ENCODE measurements at regions not wholly inside any gene's neighbourhood (a gene's known extent, or its start where the extent isn't known, plus 50 kb on each side); places are given as distances from the start of the nearest gene placed in this dataset.

DNA sequence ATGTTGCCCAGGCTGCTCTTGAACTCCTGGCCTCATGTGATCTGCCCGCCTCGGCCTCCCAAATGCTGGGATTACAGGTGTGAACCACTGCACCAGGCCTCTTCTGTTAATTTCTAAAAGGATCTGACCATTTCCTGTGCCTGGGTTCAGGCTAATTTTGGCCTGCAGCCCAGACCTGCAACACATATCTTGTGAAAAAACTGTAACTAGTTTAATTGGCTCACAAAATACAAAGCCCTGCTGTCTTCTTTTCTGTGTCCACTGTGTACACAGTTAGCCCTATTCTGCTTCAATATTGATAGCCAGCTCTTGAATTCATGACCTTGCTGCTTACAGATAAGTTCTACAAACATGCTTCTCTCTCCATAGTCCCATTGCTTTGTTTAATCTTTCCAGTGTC is 753.5 kb downstream of the PDHA2 start:
- Histone ChIP-seq H2AFZ (replicated peaks; ENCODE audit: low read length, poor library complexity) (no peak overlapping the region), H3K4me1 (ENCODE audit: control insufficient read depth, insufficient read depth, low read length) (no peaks in the 10 kb centered on the region), H3K79me1 (ENCODE audit: low read depth in 1 of 2, low read length in 2 of 2) (no peaks in the 10 kb centered on the region), H4K5ac (ENCODE audit: low read depth, low read length) (no peak overlapping the region), H3K4me3 (ENCODE audit: insufficient read depth, low read depth, low read length) (no peak overlapping the region), H2BK5ac (ENCODE audit: low read depth, low read length, poor library complexity, severe bottlenecking) (no peak overlapping the region), H3K9ac (ENCODE audit: low read depth, low read length) (no peak overlapping the region), H3K14ac (replicated peaks; ENCODE audit: low read depth, low read length) (no peak overlapping the region), H2BK15ac (ENCODE audit: low read depth, low read length) (no peak overlapping the region), H3K56ac (ENCODE audit: extremely low read depth, insufficient read depth, low read length) (no peak overlapping the region), H3K23ac (ENCODE audit: low read depth, low read length) (no peak overlapping the region), H3K9me3 (ENCODE audit: control insufficient read depth, insufficient read depth, low read length) (peaks cover 2% of the 10 kb centered on the region), H2BK120ac (ENCODE audit: low read depth, low read length) (no peak overlapping the region), H2AK5ac (ENCODE audit: low read depth, low read length) (no peak overlapping the region), H3K18ac (ENCODE audit: low read depth, low read length) (no peak overlapping the region), H3K4ac (ENCODE audit: low read depth, low read length) (no peak overlapping the region), H3K4me2 (ENCODE audit: low read depth, low read length) (no peak overlapping the region), H3K27me3 (ENCODE audit: control insufficient read depth, insufficient read depth, low read length) (no peaks in the 10 kb centered on the region), H3K9me1 (ENCODE audit: insufficient read depth, low read length) (no peaks in the 10 kb centered on the region), H3K36me3 (ENCODE audit: control insufficient read depth, insufficient read depth, low read length) (no peaks in the 10 kb centered on the region), H4K8ac (ENCODE audit: low read depth in 2 of 2, low read length in 2 of 2) (no peak overlapping the region), H3K27ac (ENCODE audit: insufficient read depth, low read length) (no peak overlapping the region), H4K20me1 (ENCODE audit: insufficient read depth, low read length) (no peaks in the 10 kb centered on the region), H4K91ac (ENCODE audit: insufficient read depth, low read depth, low read length) (no peak overlapping the region), H2AK9ac (replicated peaks; ENCODE audit: low read depth, low read length, poor library complexity) (no peak overlapping the region), H2BK20ac (ENCODE audit: low read depth, low read length) (no peak overlapping the region)
- TF ChIP-seq RAD21 (IDR thresholded peaks at IDR 0.05; ENCODE audit: low read length) (no peak), RFX5 (IDR thresholded peaks at IDR 0.05; ENCODE audit: low read depth, low read length) (no peak), FOS (IDR thresholded peaks at IDR 0.05; ENCODE audit: low read depth, low read length) (no peak), CEBPB (IDR thresholded peaks at IDR 0.05; ENCODE audit: low read depth, low read length) (no peak), SMC3 (IDR thresholded peaks at IDR 0.05; ENCODE audit: low read depth, low read length) (no peak), CHD1 (IDR thresholded peaks at IDR 0.05; ENCODE audit: low read depth, low read length) (no peak), MAFK (IDR thresholded peaks at IDR 0.05; ENCODE audit: low read depth, low read length) (no peak), NFE2L2 (IDR thresholded peaks at IDR 0.05; ENCODE audit: low read depth, low read length) (no peak)
- TF ChIP-seq, protein P1, sequence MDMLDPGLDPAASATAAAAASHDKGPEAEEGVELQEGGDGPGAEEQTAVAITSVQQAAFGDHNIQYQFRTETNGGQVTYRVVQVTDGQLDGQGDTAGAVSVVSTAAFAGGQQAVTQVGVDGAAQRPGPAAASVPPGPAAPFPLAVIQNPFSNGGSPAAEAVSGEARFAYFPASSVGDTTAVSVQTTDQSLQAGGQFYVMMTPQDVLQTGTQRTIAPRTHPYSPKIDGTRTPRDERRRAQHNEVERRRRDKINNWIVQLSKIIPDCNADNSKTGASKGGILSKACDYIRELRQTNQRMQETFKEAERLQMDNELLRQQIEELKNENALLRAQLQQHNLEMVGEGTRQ (IDR thresholded peaks at IDR 0.05; ENCODE audit: low read depth, low read length): no peak
- TF ChIP-seq, protein P2, sequence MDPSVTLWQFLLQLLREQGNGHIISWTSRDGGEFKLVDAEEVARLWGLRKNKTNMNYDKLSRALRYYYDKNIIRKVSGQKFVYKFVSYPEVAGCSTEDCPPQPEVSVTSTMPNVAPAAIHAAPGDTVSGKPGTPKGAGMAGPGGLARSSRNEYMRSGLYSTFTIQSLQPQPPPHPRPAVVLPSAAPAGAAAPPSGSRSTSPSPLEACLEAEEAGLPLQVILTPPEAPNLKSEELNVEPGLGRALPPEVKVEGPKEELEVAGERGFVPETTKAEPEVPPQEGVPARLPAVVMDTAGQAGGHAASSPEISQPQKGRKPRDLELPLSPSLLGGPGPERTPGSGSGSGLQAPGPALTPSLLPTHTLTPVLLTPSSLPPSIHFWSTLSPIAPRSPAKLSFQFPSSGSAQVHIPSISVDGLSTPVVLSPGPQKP (IDR thresholded peaks at IDR 0.05; ENCODE audit: borderline replicate concordance, low read depth, low read length): no peak
- TF ChIP-seq, protein P3, sequence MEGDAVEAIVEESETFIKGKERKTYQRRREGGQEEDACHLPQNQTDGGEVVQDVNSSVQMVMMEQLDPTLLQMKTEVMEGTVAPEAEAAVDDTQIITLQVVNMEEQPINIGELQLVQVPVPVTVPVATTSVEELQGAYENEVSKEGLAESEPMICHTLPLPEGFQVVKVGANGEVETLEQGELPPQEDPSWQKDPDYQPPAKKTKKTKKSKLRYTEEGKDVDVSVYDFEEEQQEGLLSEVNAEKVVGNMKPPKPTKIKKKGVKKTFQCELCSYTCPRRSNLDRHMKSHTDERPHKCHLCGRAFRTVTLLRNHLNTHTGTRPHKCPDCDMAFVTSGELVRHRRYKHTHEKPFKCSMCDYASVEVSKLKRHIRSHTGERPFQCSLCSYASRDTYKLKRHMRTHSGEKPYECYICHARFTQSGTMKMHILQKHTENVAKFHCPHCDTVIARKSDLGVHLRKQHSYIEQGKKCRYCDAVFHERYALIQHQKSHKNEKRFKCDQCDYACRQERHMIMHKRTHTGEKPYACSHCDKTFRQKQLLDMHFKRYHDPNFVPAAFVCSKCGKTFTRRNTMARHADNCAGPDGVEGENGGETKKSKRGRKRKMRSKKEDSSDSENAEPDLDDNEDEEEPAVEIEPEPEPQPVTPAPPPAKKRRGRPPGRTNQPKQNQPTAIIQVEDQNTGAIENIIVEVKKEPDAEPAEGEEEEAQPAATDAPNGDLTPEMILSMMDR (conservative IDR thresholded peaks at IDR 0.05; ENCODE audit: low read depth, low read length): no peak
- in situ Hi-C loops (cut with MboI; ENCODE audit: low sequenced_read_pairs): no loop called here
- ChIA-PET POLR2A (ENCODE audit: unreplicated experiment) (no interaction called here), CTCF (no interaction called here)
- DNase-seq (no peak), ATAC-seq (ENCODE audit: low read depth) (no peak)
- BruUV-seq (replicated peaks): no TSS peak
- intact Hi-C loops (cut with micrococcal nuclease): no loop called here
- WGBS, 2 experiments (ENCODE audit: extremely low coverage in 2 of 2, insufficient read length in 1 of 2): 50% methylated on average over 2 of the region's 2 CpGs; no CpG with 5 or more reads in 1 of the 2 experiments
- dilution Hi-C loops (cut with HindIII; ENCODE audit: low sequenced_read_pairs, unreplicated experiment): no loop called here
